ENCODE measurements at regions not wholly inside any gene's neighbourhood (a gene's known extent, or its start where the extent isn't known, plus 50 kb on each side); places are given as distances from the start of the nearest gene placed in this dataset.

GRCh38 chr10:8283986-8284385 lies 229.5 kb downstream of the GATA3 start:
- TF ChIP-seq CTCF (IDR thresholded peaks at IDR 0.05; ENCODE audit: low read depth, low read length, poor library complexity, severe bottlenecking) (no peak), EZH2phosphoT487 (IDR thresholded peaks at IDR 0.05; ENCODE audit: borderline replicate concordance, low read length) (no peak)

Measured in DOHH2 (cell line).